A549 (cell line): ENCODE measurements at regions not wholly inside any gene's neighbourhood (a gene's known extent, or its start where the extent isn't known, plus 50 kb on each side); places are given as distances from the start of the nearest gene placed in this dataset.

Source experiments
- ATAC-seq, 2 experiments: fragments of 200-7000 bp in 1 of 2; fragments of >200 bp in 1 of 2; cut with Nextera tagmentation in 1 of 2; cut with Tn5 transposase in 1 of 2; 3 replicates each; pipeline versions ENCODE4 v1.8.0 to v1.9.1; 2018 to 2020; ENCODE audit warnings: mild to moderate bottlenecking in 1 of 2, moderate library complexity in 1 of 2
- CTCF ChIA-PET: fragments of 300-600 bp; sonication (Branson Sonifier 250); formaldehyde crosslinking; extraction: SDS; loops from one replicate; lab custom pipeline; 2021; ENCODE audit warnings: antibody characterized with exemption, inconsistent platforms; lab: Yijun Ruan, JAX
- POLR2A ChIA-PET: fragments of 350-600 bp; formaldehyde crosslinking; extraction: SDS; loops from one replicate; lab custom pipeline; 2021; ENCODE audit warnings: antibody characterized with exemption, inconsistent platforms; lab: Yijun Ruan, JAX
- DNase-seq, 2 experiments: peaks; one replicate each; pipeline versions ENCODE4 v3.0.0 to v3.0.0-alpha.2; 2011 to 2016; ENCODE audit warnings: low read depth in 1 of 2, low spot score in 1 of 2
- FAIRE-seq: peaks from 2 replicates; lab custom pipeline; 2011; peaks lifted over from hg19 to GRCh38; lab: Jason Lieb, UNC
- H3K27ac ChIP-seq, 2 experiments: fragments of >200 bp; sonication (Bioruptor Twin); formaldehyde crosslinking; 3 replicates each; pipeline ENCODE4 v1.5.1; 2016 to 2017
- H3K4me1 ChIP-seq: fragments of >200 bp; sonication (Bioruptor Twin); formaldehyde crosslinking; 3 replicates; pipeline ENCODE4 v1.6.1; 2016
- H3K4me2 ChIP-seq: fragments of >200 bp; sonication (Bioruptor Twin); formaldehyde crosslinking; 3 replicates; pipeline ENCODE4 v1.6.1; 2016
- H3K4me3 ChIP-seq: fragments of >200 bp; sonication (Bioruptor Twin); formaldehyde crosslinking; 3 replicates; pipeline ENCODE4 v1.5.1; 2016
- H3K9me3 ChIP-seq: fragments of >200 bp; sonication (Bioruptor Twin); formaldehyde crosslinking; 3 replicates; pipeline ENCODE4 v1.6.1; 2016
- CHD2 ChIP-seq: fragments of 150-350 bp; IDR thresholded peaks from 2 replicates; pipeline ENCODE4 v1.6.1; 2014; ENCODE audit warnings: low read length; ENCODE audit not compliant: partially characterized antibody
- CHD4 ChIP-seq: fragments of 200-600 bp; sonication (generic); IDR thresholded peaks from 2 replicates; pipeline ENCODE4 v1.6.1; 2016; ENCODE audit warnings: antibody characterized with exemption, mild to moderate bottlenecking, borderline replicate concordance
- EHF ChIP-seq: fragments of 250-450 bp; sonication (Bioruptor Pico); IDR thresholded peaks from 2 replicates; pipeline ENCODE4 v1.5.0; 2020; ENCODE audit warnings: mild to moderate bottlenecking
- EHMT2 ChIP-seq: fragments of 200-600 bp; sonication (generic); IDR thresholded peaks from 2 replicates; pipeline ENCODE4 v1.6.1; 2016; ENCODE audit warnings: antibody characterized with exemption, low read depth, mild to moderate bottlenecking, moderate library complexity
- EP300 ChIP-seq, 2 experiments: fragments of >200 bp; sonication (Bioruptor Twin); formaldehyde crosslinking; IDR thresholded peaks; 2 replicates in 1 of 2; 3 replicates in 1 of 2; pipeline ENCODE4 v1.6.1; 2016 to 2017
- FOSB ChIP-seq: fragments of 250-450 bp; sonication (Bioruptor Pico); IDR thresholded peaks from 2 replicates; pipeline ENCODE4 v1.5.0; 2020; ENCODE audit warnings: mild to moderate bottlenecking, moderate library complexity
- HDAC2 ChIP-seq: fragments of 200-600 bp; sonication (generic); IDR thresholded peaks from 2 replicates; pipeline ENCODE4 v1.6.1; 2016
- HOXA7 ChIP-seq: fragments of 250-450 bp; sonication (Bioruptor Pico); IDR thresholded peaks from 2 replicates; pipeline ENCODE4 v1.5.0; 2020; ENCODE audit warnings: mild to moderate bottlenecking, moderate library complexity
- HOXB13 ChIP-seq: fragments of 250-450 bp; sonication (Bioruptor Pico); IDR thresholded peaks from 2 replicates; pipeline ENCODE4 v1.5.0; 2020; ENCODE audit warnings: low read depth, mild to moderate bottlenecking, moderate library complexity
- HOXB5 ChIP-seq: fragments of 250-450 bp; sonication (Bioruptor Pico); IDR thresholded peaks from 2 replicates; pipeline ENCODE4 v1.5.0; 2020; ENCODE audit warnings: mild to moderate bottlenecking, moderate library complexity
- JUN ChIP-seq, 2 experiments: fragments of >200 bp; sonication (Bioruptor Twin); formaldehyde crosslinking; IDR thresholded peaks; 2 replicates in 1 of 2; 3 replicates in 1 of 2; pipeline ENCODE4 v1.6.1; 2016 to 2017
- JUNB ChIP-seq: fragments of >200 bp; sonication (Bioruptor Twin); formaldehyde crosslinking; IDR thresholded peaks from 2 replicates; pipeline ENCODE4 v1.6.1; 2016
- KDM1A ChIP-seq: fragments of 200-600 bp; sonication (generic); IDR thresholded peaks from 2 replicates; pipeline ENCODE4 v1.6.1; 2016; ENCODE audit warnings: low read depth, mild to moderate bottlenecking
- KDM5A ChIP-seq: fragments of 200-600 bp; sonication (generic); IDR thresholded peaks from 2 replicates; pipeline ENCODE4 v1.6.1; 2016; ENCODE audit warnings: antibody characterized with exemption, mild to moderate bottlenecking
- MAFK ChIP-seq: fragments of 450-650 bp; IDR thresholded peaks from 2 replicates; pipeline ENCODE4 v1.6.1; 2014; ENCODE audit not compliant: partially characterized antibody
- MYC ChIP-seq: IDR thresholded peaks from 2 replicates; pipeline ENCODE4 v1.6.1; 2012; ENCODE audit warnings: mild to moderate bottlenecking, inconsistent platforms, low read length, improper control_type of control experiment, borderline replicate concordance
- NFE2L2 ChIP-seq: fragments of 150-350 bp; conservative IDR thresholded peaks from 2 replicates; pipeline ENCODE4 v1.6.1; 2014; ENCODE audit warnings: low read length
- RARB ChIP-seq: fragments of 250-450 bp; sonication (Bioruptor Pico); IDR thresholded peaks from 2 replicates; pipeline ENCODE4 v1.8.0; 2021; ENCODE audit warnings: mild to moderate bottlenecking, moderate library complexity
- RCOR1 ChIP-seq: fragments of 150-350 bp; IDR thresholded peaks from 2 replicates; pipeline ENCODE4 v1.6.1; 2014; ENCODE audit warnings: antibody characterized with exemption, low read length, low read depth
- RNF2 ChIP-seq: fragments of 200-600 bp; sonication (generic); IDR thresholded peaks from 2 replicates; pipeline ENCODE4 v1.6.1; 2016; ENCODE audit warnings: low read depth, mild to moderate bottlenecking, antibody characterized with exemption, moderate library complexity, borderline replicate concordance
- USF2 ChIP-seq: fragments of 450-650 bp; IDR thresholded peaks from 2 replicates; pipeline ENCODE4 v1.6.1; 2014; ENCODE audit warnings: antibody characterized with exemption
- ZNF302 ChIP-seq: fragments of 250-450 bp; sonication (Bioruptor Pico); IDR thresholded peaks from 2 replicates; pipeline ENCODE4 v1.9.0; 2021; ENCODE audit warnings: inconsistent platforms, mild to moderate bottlenecking, moderate library complexity
- WGBS: methylation state at CpG from one replicate; pipeline ENCODE4 v1.1.6; 2017; ENCODE audit errors: missing lambda C conversion rate; 5-methylcytosine and 5-hydroxymethylcytosine counted together
- TF ChIP-seq, protein P1 (sequence below): fragments of 250-450 bp; sonication (Bioruptor Pico); IDR thresholded peaks from 2 replicates; pipeline ENCODE4 v1.5.0; 2020; ENCODE audit warnings: low read depth, mild to moderate bottlenecking, moderate library complexity
- TF ChIP-seq, protein P2 (sequence below): IDR thresholded peaks from 2 replicates; pipeline ENCODE4 v1.6.1; 2012

DNA sequence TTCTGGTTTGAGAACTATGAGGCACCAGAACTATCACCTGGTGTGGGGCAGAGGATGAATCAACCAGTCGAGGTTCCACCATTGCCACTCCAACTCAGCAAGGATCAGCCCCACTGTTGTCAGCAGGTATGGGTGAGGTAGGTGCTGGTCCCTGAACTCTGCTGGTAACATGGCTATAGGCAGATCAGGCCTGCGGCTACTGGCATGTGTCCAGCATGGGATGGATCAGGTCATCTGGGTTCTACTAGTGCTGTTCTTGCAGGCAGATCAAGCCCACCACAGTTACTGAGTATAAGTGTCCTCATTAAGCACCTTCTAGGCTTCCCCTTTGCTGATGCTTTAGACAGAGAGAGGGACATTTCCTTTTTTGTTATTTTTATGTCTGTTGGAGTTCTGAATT, 71.7 kb downstream of the GABRA6 start:
- H3K4me1 ChIP-seq, result no peaks in the 10 kb centered on the region
- H3K9me3 ChIP-seq, result no peaks in the 10 kb centered on the region
- no peak overlapping the region for H3K4me2 ChIP-seq
- no peak overlapping the region for H3K27ac ChIP-seq
- CTCF ChIA-PET, result no interaction called here
- H3K4me3 ChIP-seq, result no peak overlapping the region
- TF ChIP-seq ZNF302 (CRISPR knock-in tag) (no peak), HOXA7 (CRISPR knock-in tag) (no peak), HDAC2 (no peak), NFE2L2 (no peak), MYC (no peak), MAFK (no peak), EP300 (IDR thresholded peaks at IDR 0.05) (no peak)
- TF ChIP-seq, protein P1, sequence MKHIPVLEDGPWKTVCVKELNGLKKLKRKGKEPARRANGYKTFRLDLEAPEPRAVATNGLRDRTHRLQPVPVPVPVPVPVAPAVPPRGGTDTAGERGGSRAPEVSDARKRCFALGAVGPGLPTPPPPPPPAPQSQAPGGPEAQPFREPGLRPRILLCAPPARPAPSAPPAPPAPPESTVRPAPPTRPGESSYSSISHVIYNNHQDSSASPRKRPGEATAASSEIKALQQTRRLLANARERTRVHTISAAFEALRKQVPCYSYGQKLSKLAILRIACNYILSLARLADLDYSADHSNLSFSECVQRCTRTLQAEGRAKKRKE, result no peak
- TF ChIP-seq, all 56 proteins: peak for 0
- WGBS, result 3% methylated on average over 2 of the region's 2 CpGs
- no peak for FAIRE-seq
- POLR2A ChIA-PET, result no interaction called here
- DNase-seq, result no peak
- ATAC-seq, result no peak

- ATAC-seq (no peak), DNase-seq (no peak), FAIRE-seq (no peak)
- Histone ChIP-seq H3K4me2 (no peak overlapping the region), H3K4me3 (no peak overlapping the region), H3K4me1 (no peaks in the 10 kb centered on the region), H3K27ac (no peak overlapping the region), H3K9me3 (no peaks in the 10 kb centered on the region)
- 0% methylated on average over 1 of the region's 1 CpG for WGBS
- ChIA-PET CTCF (no interaction called here), POLR2A (no interaction called here)
- TF ChIP-seq, protein P2, sequence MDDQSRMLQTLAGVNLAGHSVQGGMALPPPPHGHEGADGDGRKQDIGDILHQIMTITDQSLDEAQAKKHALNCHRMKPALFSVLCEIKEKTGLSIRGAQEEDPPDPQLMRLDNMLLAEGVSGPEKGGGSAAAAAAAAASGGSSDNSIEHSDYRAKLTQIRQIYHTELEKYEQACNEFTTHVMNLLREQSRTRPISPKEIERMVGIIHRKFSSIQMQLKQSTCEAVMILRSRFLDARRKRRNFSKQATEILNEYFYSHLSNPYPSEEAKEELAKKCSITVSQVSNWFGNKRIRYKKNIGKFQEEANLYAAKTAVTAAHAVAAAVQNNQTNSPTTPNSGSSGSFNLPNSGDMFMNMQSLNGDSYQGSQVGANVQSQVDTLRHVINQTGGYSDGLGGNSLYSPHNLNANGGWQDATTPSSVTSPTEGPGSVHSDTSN, result no peak
- TF ChIP-seq KDM5A (no peak), CHD4 (no peak), JUN (IDR thresholded peaks at IDR 0.05) (no peak), HOXB5 (CRISPR knock-in tag) (no peak), USF2 (no peak), CHD2 (no peak), EHMT2 (no peak), HOXA7 (CRISPR knock-in tag) (no peak), MYC (no peak), RNF2 (no peak), EHF (CRISPR knock-in tag) (no peak), JUNB (no peak), FOSB (CRISPR knock-in tag) (no peak), KDM1A (no peak), HOXB13 (CRISPR knock-in tag) (no peak), HDAC2 (no peak), RCOR1 (no peak), RARB (CRISPR knock-in tag) (no peak)
- TF ChIP-seq, protein P1, result no peak
Observed at GRCh38 chr5:161763571-161763970, 78.0 kb downstream of the GABRA6 start.
